AG04449 (cell line): ENCODE measurements at regions not wholly inside any gene's neighbourhood (a gene's known extent, or its start where the extent isn't known, plus 50 kb on each side); places are given as distances from the start of the nearest gene placed in this dataset.

Source experiments
- CTCF ChIA-PET: fragments of 350-600 bp; formaldehyde crosslinking; extraction: SDS; loops from one replicate; lab custom pipeline; 2021; ENCODE audit warnings: antibody characterized with exemption; lab: Yijun Ruan, JAX
- POLR2A ChIA-PET: fragments of 400-600, 350-600 bp; formaldehyde crosslinking; extraction: SDS; loops from one replicate; lab custom pipeline; 2020; ENCODE audit warnings: antibody characterized with exemption, inconsistent platforms; lab: Yijun Ruan, JAX
- DNase-seq: peaks from one replicate; pipeline ENCODE4 v3.0.0-alpha.2; 2010; ENCODE audit warnings: low read depth, low spot score
- H3K4me3 ChIP-seq: 2 replicates; pipeline ENCODE4 v1.5.1; 2011; ENCODE audit warnings: low read depth, mild to moderate bottlenecking, control low read depth, low read length
- TF ChIP-seq, protein P1 (sequence below): IDR thresholded peaks from one replicate; pipeline ENCODE4 v1.5.1; 2011; ENCODE audit warnings: mild to moderate bottlenecking, moderate library complexity, low read length, control low read depth, inconsistent platforms; ENCODE audit not compliant: insufficient read depth; ENCODE audit errors: missing control alignments

DNA sequence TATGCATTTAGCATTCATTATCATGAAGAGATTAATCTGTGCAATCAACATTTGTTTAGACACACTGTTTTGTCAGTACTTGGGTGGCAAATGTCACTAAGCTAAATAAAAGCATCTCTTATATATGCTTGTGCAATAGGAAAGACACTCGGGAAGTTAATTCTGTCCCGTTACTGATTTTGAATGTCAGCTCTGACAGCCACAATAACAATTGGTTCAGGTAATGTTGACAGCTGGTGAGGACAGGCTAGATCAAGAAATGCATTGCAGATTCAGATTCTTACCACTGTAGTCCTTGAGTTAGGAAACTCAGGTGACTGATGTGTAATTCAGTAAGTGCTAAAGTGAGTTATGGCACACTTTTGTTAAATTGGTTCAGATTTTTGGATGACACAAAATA, 523.8 kb upstream of the FAT3 start:
- H3K4me3 ChIP-seq: no peak overlapping the region
- DNase-seq: no peak
- ChIA-PET CTCF (no interaction called here), POLR2A (no interaction called here)
- TF ChIP-seq, protein P1, sequence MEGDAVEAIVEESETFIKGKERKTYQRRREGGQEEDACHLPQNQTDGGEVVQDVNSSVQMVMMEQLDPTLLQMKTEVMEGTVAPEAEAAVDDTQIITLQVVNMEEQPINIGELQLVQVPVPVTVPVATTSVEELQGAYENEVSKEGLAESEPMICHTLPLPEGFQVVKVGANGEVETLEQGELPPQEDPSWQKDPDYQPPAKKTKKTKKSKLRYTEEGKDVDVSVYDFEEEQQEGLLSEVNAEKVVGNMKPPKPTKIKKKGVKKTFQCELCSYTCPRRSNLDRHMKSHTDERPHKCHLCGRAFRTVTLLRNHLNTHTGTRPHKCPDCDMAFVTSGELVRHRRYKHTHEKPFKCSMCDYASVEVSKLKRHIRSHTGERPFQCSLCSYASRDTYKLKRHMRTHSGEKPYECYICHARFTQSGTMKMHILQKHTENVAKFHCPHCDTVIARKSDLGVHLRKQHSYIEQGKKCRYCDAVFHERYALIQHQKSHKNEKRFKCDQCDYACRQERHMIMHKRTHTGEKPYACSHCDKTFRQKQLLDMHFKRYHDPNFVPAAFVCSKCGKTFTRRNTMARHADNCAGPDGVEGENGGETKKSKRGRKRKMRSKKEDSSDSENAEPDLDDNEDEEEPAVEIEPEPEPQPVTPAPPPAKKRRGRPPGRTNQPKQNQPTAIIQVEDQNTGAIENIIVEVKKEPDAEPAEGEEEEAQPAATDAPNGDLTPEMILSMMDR: no peak

DNA sequence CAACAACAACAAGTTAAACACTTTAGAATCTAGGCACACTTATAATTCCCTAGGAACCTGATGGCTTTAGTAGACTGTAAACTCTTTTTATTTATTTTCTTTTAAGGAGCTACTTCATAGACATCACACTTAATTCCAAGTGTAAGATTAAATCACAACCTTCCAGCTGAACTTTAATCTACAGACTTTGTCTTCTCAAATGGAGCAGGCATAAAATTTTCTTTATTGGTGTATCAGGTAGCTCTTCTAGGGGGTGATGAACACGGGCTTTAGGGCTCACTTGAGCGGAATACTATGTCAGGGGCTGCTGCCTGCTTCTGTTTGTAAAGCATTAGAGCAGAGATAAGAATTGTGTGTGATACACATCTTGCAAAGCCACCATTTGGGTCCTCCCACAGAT, 525.8 kb upstream of the FAT3 start:
- CTCF ChIA-PET: no interaction called here
- POLR2A ChIA-PET: no interaction called here
- H3K4me3 ChIP-seq: no peak overlapping the region
- TF ChIP-seq, protein P1: no peak
- no peak for DNase-seq

DNA sequence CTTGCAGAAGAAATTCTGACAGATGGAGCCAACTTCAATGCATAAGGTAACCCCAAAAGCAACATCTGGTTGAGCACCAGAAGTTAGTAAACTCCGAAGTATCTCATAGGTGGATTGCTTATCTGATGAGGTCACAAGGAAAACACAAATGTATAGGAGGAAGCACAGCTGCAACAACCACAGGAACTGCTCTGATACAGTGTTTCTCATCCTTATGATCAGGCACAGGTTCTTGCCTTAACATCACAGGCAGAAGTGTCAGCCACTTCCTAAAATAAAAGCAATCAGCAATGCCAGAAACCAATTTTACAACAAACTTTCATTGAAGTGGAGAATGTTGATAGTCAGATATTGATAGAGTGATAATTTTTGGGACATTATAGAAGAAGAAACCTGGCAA, 530.3 kb upstream of the FAT3 start:
- POLR2A ChIA-PET: no interaction called here
- DNase-seq: no peak
- CTCF ChIA-PET: no interaction called here
- TF ChIP-seq, protein P1: no peak
- H3K4me3 ChIP-seq: no peak overlapping the region

DNA sequence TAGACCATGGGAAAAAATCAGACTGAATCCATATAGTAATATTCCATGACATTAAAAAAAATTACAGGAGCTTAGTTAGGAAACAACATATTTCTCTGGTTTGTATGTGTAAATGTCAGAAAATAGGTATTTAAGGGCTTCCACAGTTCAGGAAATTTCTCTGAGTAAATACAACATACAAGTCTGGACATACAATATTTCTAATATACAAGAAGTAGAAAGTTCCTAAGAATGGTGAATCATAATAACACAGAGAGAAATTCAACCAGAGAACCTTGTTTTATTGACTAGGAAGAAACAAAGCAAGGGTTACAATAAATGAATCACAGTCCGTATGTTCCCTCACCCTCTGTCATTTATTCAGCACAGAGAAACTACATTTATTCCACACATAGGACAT, 532.7 kb upstream of the FAT3 start:
- CTCF ChIA-PET: no interaction called here
- TF ChIP-seq, protein P1: no peak
- no peak for DNase-seq
- H3K4me3 ChIP-seq: no peak overlapping the region
- POLR2A ChIA-PET: no interaction called here

DNA sequence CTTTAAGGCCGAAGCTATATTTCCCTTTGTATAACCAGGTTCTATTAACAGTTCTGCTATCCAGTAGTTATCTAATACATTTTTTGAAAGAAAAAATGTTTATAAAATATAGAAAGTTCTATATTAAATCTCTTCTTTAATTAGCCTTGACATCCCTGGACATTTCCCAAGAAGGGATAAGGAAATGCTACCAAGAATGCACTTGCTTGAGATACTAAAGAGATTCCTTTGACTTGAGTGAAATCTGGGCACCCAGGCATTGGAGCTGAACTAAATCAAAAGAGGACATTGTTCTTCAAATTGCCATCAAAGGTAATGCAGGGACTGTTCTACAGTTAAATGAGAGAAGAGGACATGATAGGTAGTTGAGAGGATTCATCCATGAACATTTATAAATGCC, 535.9 kb upstream of the FAT3 start:
- TF ChIP-seq, protein P1: no peak
- no peak for DNase-seq
- H3K4me3 ChIP-seq: no peak overlapping the region
- ChIA-PET CTCF (no interaction called here), POLR2A (no interaction called here)

DNA sequence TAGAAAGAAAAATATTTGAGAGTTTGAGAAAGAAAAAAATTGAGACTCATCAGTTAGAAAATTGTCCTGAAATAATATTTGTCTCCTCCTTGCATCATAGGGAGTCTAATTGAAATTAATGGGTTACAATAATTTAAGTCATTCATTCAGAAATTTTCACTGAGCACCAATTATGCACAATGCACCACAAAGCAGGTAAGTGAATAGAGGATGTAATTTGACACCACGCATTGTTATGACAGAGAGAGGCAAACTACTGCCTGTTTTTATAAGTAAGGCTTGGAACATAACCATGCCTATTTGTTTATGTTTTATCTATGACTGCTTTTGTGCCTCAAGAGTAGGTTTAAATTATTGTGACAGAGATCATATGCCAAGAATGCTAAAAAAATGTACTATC, 537.9 kb upstream of the FAT3 start:
- H3K4me3 ChIP-seq: no peak overlapping the region
- ChIA-PET CTCF (no interaction called here), POLR2A (no interaction called here)
- DNase-seq: no peak
- TF ChIP-seq, protein P1: no peak
